Tibial artery (tissue), 4 donors: ENCODE measurements at regions not wholly inside any gene's neighbourhood (a gene's known extent, or its start where the extent isn't known, plus 50 kb on each side); places are given as distances from the start of the nearest gene placed in this dataset.

Experiments used
- DNase-seq, 2 donors: peaks; one replicate each; pipeline ENCODE4 v3.0.0-alpha.2; 2019
- H3K27ac ChIP-seq, 2 donors: fragments of 200-600 bp; sonication (generic) in 1 of 2; 1 replicate in 1 of 2; 2 replicates in 1 of 2; pipeline ENCODE4 v1.5.1; 2018 to 2019; ENCODE audit warnings: mild to moderate bottlenecking in 1 of 2
- H3K27me3 ChIP-seq, 2 donors: fragments of 200-600 bp; sonication (generic) in 1 of 2; one replicate each; pipeline versions ENCODE4 v1.5.1 to v1.6.0; 2016 to 2019
- H3K36me3 ChIP-seq, 3 donors: fragments of 200-600 bp; sonication (generic) in 2 of 3; one replicate each; pipeline ENCODE4 v1.5.1; 2016 to 2019; ENCODE audit warnings: mild to moderate bottlenecking in 2 of 3
- H3K4me1 ChIP-seq, 4 donors: fragments of 200-600 bp; sonication (generic) in 2 of 4; 1 replicate in 3 of 4; 2 replicates in 1 of 4; pipeline ENCODE4 v1.5.1; 2016 to 2019
- H3K4me3 ChIP-seq, 2 donors: fragments of 200-600 bp; sonication (generic) in 1 of 2; 1 replicate in 1 of 2; 2 replicates in 1 of 2; pipeline ENCODE4 v1.5.1; 2018 to 2019; ENCODE audit warnings: mild to moderate bottlenecking in 2 of 2
- H3K9me3 ChIP-seq, 3 donors: fragments of 200-600 bp; sonication (generic) in 1 of 3; one replicate each; pipeline ENCODE4 v1.5.1; 2016 to 2019
- CTCF ChIP-seq, 2 experiments: fragments of 200-600 bp in 1 of 2; fragments of 450-650 bp in 1 of 2; IDR thresholded peaks; one replicate each; pipeline ENCODE4 v1.5.1; 2017 to 2019; ENCODE audit warnings: antibody characterized with exemption in 2 of 2, mild to moderate bottlenecking in 1 of 2, moderate library complexity in 1 of 2
- intact Hi-C: fragments of 100-400 bp; cut with DNase I; formaldehyde crosslinking; loops from one replicate; pipeline ENCODE4 v1.15.0; 2023; ENCODE audit warnings: low total_unique reads

GRCh38 chr20:22924949-22925612, 110.0 kb upstream of the SSTR4 start:
- no peak for TF ChIP-seq CTCF (IDR thresholded peaks at IDR 0.05)

GRCh38 chr20:22925613-22925983, 109.5 kb upstream of the SSTR4 start:
- Histone ChIP-seq H3K4me1 (peaks cover 0 to 13% (median 0%) of the 10 kb centered on the region in 4 donors), H3K9me3 (no peaks in the 10 kb centered on the region), H3K4me3 (no peak overlapping the region), H3K36me3 (no peaks in the 10 kb centered on the region), H3K27me3 (no peaks in the 10 kb centered on the region), H3K27ac (no peak overlapping the region)
- no peak for DNase-seq
- TF ChIP-seq CTCF (IDR thresholded peaks at IDR 0.05): no peak
- intact Hi-C loops: no loop called here

More at GRCh38 chr20:22924949-22925612, 110.0 kb upstream of the SSTR4 start:
- DNase-seq: no peak
- Histone ChIP-seq H3K4me1 (peaks cover 0 to 13% (median 0%) of the 10 kb centered on the region in 4 donors), H3K9me3 (no peaks in the 10 kb centered on the region), H3K27ac (no peak overlapping the region), H3K27me3 (no peaks in the 10 kb centered on the region), H3K36me3 (no peaks in the 10 kb centered on the region), H3K4me3 (no peak overlapping the region)
- intact Hi-C loops: no loop called here

- intact Hi-C loops: no loop called here
These were observed 107.6 kb upstream of the SSTR4 start for GRCh38 chr20:22927537-22927936.

GRCh38 chr20:22928679-22929078, 106.4 kb upstream of the SSTR4 start:
- Histone ChIP-seq H3K9me3 (peaks cover 0 to 1% (median 0%) of the 10 kb centered on the region in 3 donors), H3K27ac (no peak overlapping the region), H3K27me3 (no peaks in the 10 kb centered on the region), H3K4me1 (no peaks in the 10 kb centered on the region), H3K4me3 (no peak overlapping the region), H3K36me3 (no peaks in the 10 kb centered on the region)
- TF ChIP-seq CTCF (IDR thresholded peaks at IDR 0.05): no peak
- intact Hi-C loops: no loop called here
- DNase-seq: no peak

More at GRCh38 chr20:22927537-22927936, 107.6 kb upstream of the SSTR4 start:
- no peak overlapping the region for H3K4me3 ChIP-seq
- no peak for DNase-seq
- no peaks in the 10 kb centered on the region for H3K4me1 ChIP-seq
- TF ChIP-seq CTCF (IDR thresholded peaks at IDR 0.05): no peak
- H3K27ac ChIP-seq: no peak overlapping the region
- H3K27me3 ChIP-seq: no peaks in the 10 kb centered on the region
- no peaks in the 10 kb centered on the region for H3K9me3 ChIP-seq
- no peaks in the 10 kb centered on the region for H3K36me3 ChIP-seq

- DNase-seq: no peak
- intact Hi-C loops: no loop called here
- no peaks in the 10 kb centered on the region for H3K36me3 ChIP-seq
- no peak overlapping the region for H3K4me3 ChIP-seq
- no peak overlapping the region for H3K27ac ChIP-seq
- no peaks in the 10 kb centered on the region for H3K27me3 ChIP-seq
- TF ChIP-seq CTCF (IDR thresholded peaks at IDR 0.05): no peak
- no peaks in the 10 kb centered on the region for H3K4me1 ChIP-seq
- peaks cover 0 to 6% (median 0%) of the 10 kb centered on the region in 3 donors for H3K9me3 ChIP-seq
These were observed 105.5 kb upstream of the SSTR4 start for GRCh38 chr20:22929661-22930060.
